ENCODE measurements at regions not wholly inside any gene's neighbourhood (a gene's known extent, or its start where the extent isn't known, plus 50 kb on each side); places are given as distances from the start of the nearest gene placed in this dataset.

DNA sequence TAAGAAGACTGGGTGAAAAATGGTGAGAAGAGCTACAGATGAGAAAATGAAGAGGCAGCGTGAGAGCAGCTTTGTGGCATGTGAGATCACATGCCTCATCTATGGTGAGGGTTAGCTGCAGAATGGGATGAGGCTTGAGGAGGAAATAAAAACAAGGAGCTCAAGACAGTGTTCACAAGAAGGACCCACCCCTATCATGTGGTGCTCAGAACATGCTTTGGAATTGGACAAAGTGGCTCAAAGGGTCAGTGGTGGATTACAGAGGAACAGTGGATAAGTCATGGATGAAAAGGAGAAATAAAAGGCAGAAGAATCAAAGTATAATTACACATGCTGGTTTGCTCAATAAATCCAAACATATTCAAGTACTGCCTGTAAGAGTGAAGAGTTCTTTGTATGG is 126.9 kb upstream of the UST start (continued):
- TF ChIP-seq JUND (IDR thresholded peaks at IDR 0.05): no peak

DNA sequence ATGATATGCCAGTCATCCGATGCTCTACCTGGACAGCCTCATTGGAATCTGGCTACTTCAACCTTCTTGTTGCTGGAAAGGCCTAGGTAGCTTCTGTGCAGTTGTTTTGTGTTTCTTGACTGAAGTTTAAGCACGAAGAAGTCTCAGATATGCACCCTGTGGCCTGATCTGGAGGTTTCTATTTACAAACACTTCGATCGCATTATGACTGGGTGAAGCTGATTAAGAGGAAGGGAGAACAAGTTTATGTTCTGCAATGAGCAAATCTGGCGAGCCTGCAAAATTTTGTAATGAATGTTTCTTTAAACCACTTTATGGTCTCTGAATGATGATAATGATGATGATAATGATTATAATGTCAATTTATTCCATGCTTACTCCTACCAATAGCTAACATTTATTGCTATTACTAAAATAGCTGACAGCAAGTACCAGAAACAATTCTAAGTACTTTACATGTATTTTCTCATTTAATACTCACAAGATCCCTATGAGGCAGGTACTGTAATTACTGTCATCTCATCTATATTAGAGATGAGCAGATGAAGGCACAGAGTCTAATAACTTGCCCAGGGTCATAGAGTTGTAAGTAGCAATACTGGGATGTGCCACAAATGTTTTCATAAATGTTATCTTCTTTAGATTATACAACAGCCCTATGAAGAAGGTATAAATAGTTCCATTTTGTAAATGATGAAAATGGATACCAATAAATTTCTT is 126.1 kb upstream of the UST start:
- no peak overlapping the region for H3K9ac ChIP-seq (ENCODE audit: low read depth in 1 of 2, low read length in 2 of 2)
- TF ChIP-seq JUND (IDR thresholded peaks at IDR 0.05) (no peak), FOXA2 (IDR thresholded peaks at IDR 0.05) (no peak), RXRA (IDR thresholded peaks at IDR 0.05) (no peak), SP1 (IDR thresholded peaks at IDR 0.05) (no peak), NR2F2 (IDR thresholded peaks at IDR 0.05) (no peak), RAD21 (IDR thresholded peaks at IDR 0.05) (no peak), FOXA1 (IDR thresholded peaks at IDR 0.05) (no peak), GABPA (IDR thresholded peaks at IDR 0.05 in 1 of 2, conservative IDR thresholded peaks at IDR 0.05 in 1 of 2) (no peak), TAF1 (conservative IDR thresholded peaks at IDR 0.05) (no peak), EGR1 (IDR thresholded peaks at IDR 0.05; ENCODE audit: low read depth in 2 of 2) (no peak), YY1 (IDR thresholded peaks at IDR 0.05) (no peak), HNF4A (conservative IDR thresholded peaks at IDR 0.05) (no peak)
- TF ChIP-seq, protein P1, sequence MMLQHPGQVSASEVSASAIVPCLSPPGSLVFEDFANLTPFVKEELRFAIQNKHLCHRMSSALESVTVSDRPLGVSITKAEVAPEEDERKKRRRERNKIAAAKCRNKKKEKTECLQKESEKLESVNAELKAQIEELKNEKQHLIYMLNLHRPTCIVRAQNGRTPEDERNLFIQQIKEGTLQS (IDR thresholded peaks at IDR 0.05): no peak
- TF ChIP-seq, protein P2, sequence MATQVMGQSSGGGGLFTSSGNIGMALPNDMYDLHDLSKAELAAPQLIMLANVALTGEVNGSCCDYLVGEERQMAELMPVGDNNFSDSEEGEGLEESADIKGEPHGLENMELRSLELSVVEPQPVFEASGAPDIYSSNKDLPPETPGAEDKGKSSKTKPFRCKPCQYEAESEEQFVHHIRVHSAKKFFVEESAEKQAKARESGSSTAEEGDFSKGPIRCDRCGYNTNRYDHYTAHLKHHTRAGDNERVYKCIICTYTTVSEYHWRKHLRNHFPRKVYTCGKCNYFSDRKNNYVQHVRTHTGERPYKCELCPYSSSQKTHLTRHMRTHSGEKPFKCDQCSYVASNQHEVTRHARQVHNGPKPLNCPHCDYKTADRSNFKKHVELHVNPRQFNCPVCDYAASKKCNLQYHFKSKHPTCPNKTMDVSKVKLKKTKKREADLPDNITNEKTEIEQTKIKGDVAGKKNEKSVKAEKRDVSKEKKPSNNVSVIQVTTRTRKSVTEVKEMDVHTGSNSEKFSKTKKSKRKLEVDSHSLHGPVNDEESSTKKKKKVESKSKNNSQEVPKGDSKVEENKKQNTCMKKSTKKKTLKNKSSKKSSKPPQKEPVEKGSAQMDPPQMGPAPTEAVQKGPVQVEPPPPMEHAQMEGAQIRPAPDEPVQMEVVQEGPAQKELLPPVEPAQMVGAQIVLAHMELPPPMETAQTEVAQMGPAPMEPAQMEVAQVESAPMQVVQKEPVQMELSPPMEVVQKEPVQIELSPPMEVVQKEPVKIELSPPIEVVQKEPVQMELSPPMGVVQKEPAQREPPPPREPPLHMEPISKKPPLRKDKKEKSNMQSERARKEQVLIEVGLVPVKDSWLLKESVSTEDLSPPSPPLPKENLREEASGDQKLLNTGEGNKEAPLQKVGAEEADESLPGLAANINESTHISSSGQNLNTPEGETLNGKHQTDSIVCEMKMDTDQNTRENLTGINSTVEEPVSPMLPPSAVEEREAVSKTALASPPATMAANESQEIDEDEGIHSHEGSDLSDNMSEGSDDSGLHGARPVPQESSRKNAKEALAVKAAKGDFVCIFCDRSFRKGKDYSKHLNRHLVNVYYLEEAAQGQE (IDR thresholded peaks at IDR 0.05): no peak
- TF ChIP-seq, protein P3, sequence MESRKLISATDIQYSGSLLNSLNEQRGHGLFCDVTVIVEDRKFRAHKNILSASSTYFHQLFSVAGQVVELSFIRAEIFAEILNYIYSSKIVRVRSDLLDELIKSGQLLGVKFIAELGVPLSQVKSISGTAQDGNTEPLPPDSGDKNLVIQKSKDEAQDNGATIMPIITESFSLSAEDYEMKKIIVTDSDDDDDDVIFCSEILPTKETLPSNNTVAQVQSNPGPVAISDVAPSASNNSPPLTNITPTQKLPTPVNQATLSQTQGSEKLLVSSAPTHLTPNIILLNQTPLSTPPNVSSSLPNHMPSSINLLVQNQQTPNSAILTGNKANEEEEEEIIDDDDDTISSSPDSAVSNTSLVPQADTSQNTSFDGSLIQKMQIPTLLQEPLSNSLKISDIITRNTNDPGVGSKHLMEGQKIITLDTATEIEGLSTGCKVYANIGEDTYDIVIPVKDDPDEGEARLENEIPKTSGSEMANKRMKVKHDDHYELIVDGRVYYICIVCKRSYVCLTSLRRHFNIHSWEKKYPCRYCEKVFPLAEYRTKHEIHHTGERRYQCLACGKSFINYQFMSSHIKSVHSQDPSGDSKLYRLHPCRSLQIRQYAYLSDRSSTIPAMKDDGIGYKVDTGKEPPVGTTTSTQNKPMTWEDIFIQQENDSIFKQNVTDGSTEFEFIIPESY (IDR thresholded peaks at IDR 0.05): no peak
- TF ChIP-seq, protein P4, sequence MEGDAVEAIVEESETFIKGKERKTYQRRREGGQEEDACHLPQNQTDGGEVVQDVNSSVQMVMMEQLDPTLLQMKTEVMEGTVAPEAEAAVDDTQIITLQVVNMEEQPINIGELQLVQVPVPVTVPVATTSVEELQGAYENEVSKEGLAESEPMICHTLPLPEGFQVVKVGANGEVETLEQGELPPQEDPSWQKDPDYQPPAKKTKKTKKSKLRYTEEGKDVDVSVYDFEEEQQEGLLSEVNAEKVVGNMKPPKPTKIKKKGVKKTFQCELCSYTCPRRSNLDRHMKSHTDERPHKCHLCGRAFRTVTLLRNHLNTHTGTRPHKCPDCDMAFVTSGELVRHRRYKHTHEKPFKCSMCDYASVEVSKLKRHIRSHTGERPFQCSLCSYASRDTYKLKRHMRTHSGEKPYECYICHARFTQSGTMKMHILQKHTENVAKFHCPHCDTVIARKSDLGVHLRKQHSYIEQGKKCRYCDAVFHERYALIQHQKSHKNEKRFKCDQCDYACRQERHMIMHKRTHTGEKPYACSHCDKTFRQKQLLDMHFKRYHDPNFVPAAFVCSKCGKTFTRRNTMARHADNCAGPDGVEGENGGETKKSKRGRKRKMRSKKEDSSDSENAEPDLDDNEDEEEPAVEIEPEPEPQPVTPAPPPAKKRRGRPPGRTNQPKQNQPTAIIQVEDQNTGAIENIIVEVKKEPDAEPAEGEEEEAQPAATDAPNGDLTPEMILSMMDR (IDR thresholded peaks at IDR 0.05; ENCODE audit: low read depth, low read length, missing input control): no peak
- H3K9me3 ChIP-seq (ENCODE audit: control insufficient read depth in 4 of 4, low read length in 3 of 4): no peaks in the 10 kb centered on the region
- H3K4me3 ChIP-seq (ENCODE audit: low read depth in 1 of 3, low read length in 3 of 3): no peak overlapping the region
- DNase-seq (ENCODE audit: low spot score): no peak
- WGBS: 70% methylated on average over 5 of the region's 5 CpGs
- no peaks in the 10 kb centered on the region for H3K4me1 ChIP-seq (ENCODE audit: control insufficient read depth in 4 of 4, insufficient read depth in 4 of 4, low read length in 3 of 4)
- H3K27me3 ChIP-seq (ENCODE audit: control insufficient read depth in 4 of 4, insufficient read depth in 4 of 4, low read length in 3 of 4): no peaks in the 10 kb centered on the region
- H3K36me3 ChIP-seq (ENCODE audit: control insufficient read depth in 4 of 4, insufficient read depth in 3 of 4, low read depth in 1 of 4, low read length in 3 of 4): no peaks in the 10 kb centered on the region
- H3K27ac ChIP-seq (ENCODE audit: low read depth in 1 of 2, low read length in 2 of 2): no peak overlapping the region
